ENCODE measurements at regions not wholly inside any gene's neighbourhood (a gene's known extent, or its start where the extent isn't known, plus 50 kb on each side); places are given as distances from the start of the nearest gene placed in this dataset.

DNA sequence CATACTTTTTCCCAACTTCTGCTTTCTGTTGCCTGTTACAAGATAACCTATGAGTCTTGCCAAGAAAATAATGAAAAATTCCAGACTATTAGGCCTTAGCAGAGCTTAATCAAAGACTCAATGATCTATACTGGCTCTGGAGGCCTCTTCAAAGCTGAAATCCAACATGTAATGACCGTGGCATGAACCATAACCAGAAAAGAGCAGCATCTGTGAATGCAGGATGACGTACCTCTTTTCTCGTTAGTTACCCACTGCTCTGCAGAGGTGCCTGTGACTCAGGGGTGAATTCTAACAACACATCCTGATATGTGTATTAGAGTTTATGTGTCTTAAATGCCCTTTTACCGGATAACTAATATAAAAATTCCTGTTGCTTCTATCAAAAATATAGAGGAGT, 645.4 kb downstream of the PRELID2 start:
- TF ChIP-seq, protein P1, sequence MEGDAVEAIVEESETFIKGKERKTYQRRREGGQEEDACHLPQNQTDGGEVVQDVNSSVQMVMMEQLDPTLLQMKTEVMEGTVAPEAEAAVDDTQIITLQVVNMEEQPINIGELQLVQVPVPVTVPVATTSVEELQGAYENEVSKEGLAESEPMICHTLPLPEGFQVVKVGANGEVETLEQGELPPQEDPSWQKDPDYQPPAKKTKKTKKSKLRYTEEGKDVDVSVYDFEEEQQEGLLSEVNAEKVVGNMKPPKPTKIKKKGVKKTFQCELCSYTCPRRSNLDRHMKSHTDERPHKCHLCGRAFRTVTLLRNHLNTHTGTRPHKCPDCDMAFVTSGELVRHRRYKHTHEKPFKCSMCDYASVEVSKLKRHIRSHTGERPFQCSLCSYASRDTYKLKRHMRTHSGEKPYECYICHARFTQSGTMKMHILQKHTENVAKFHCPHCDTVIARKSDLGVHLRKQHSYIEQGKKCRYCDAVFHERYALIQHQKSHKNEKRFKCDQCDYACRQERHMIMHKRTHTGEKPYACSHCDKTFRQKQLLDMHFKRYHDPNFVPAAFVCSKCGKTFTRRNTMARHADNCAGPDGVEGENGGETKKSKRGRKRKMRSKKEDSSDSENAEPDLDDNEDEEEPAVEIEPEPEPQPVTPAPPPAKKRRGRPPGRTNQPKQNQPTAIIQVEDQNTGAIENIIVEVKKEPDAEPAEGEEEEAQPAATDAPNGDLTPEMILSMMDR (conservative IDR thresholded peaks at IDR 0.05): no peak
- no peak for TF ChIP-seq EZH2 (IDR thresholded peaks at IDR 0.05; ENCODE audit: low read depth)
